ENCODE measurements at regions not wholly inside any gene's neighbourhood (a gene's known extent, or its start where the extent isn't known, plus 50 kb on each side); places are given as distances from the start of the nearest gene placed in this dataset.
"Not testable (repeated sequence)": the region's sequence is repeated elsewhere in the genome, so short reads cannot be mapped to it uniquely, and the experiment has no call there.

GRCh38 chr3:72659596-72659995 lies 188.6 kb downstream of the SHQ1 start:
- no peak for FAIRE-seq

GRCh38 chr3:72659188-72659587 lies 189.1 kb downstream of the SHQ1 start:
- FAIRE-seq, result no peak

GRCh38 chr3:72658466-72659100 lies 189.7 kb downstream of the SHQ1 start:
- FAIRE-seq, result no peak

GRCh38 chr3:72657666-72658065 lies 190.6 kb downstream of the SHQ1 start:
- no peak for FAIRE-seq

- FAIRE-seq, result no peak
These were observed 192.5 kb downstream of the SHQ1 start for GRCh38 chr3:72655723-72656122.

GRCh38 chr3:72655131-72655551 lies 193.1 kb downstream of the SHQ1 start:
- FAIRE-seq, result no peak

- no peak for FAIRE-seq
These were observed 195.8 kb downstream of the SHQ1 start for GRCh38 chr3:72652395-72652794.

- no peak for FAIRE-seq
These were observed 196.7 kb downstream of the SHQ1 start for GRCh38 chr3:72651498-72651897.

- FAIRE-seq, result no peak
These were observed 202.0 kb downstream of the SHQ1 start for GRCh38 chr3:72646263-72646662.

- not testable (repeated sequence) for FAIRE-seq
These were observed 204.6 kb downstream of the SHQ1 start for GRCh38 chr3:72643635-72644034.

GRCh38 chr3:72641684-72642083 lies 206.6 kb downstream of the SHQ1 start:
- no peak for FAIRE-seq

GRCh38 chr3:72641072-72641471 lies 207.2 kb downstream of the SHQ1 start:
- no peak for FAIRE-seq

GRCh38 chr3:72636969-72637597 lies 211.2 kb downstream of the SHQ1 start:
- no peak for FAIRE-seq

- FAIRE-seq, result no peak
These were observed 212.7 kb downstream of the SHQ1 start for GRCh38 chr3:72635551-72635950.

- no peak for FAIRE-seq
These were observed 214.1 kb downstream of the SHQ1 start for GRCh38 chr3:72634128-72634527.

- no peak for FAIRE-seq
These were observed 214.7 kb downstream of the SHQ1 start for GRCh38 chr3:72633534-72633933.

GRCh38 chr3:72633121-72633520 lies 215.1 kb downstream of the SHQ1 start:
- no peak for FAIRE-seq

- FAIRE-seq, result no peak
These were observed 216.1 kb downstream of the SHQ1 start for GRCh38 chr3:72632129-72632528.

- no peak for FAIRE-seq
These were observed 217.3 kb downstream of the SHQ1 start for GRCh38 chr3:72630969-72631344.

GRCh38 chr3:72630327-72630968 lies 217.8 kb downstream of the SHQ1 start:
- no peak for FAIRE-seq

GRCh38 chr3:72629191-72629631 lies 219.0 kb downstream of the SHQ1 start:
- no peak for FAIRE-seq

GRCh38 chr3:72628065-72628464 lies 220.2 kb downstream of the SHQ1 start:
- no peak for FAIRE-seq

GRCh38 chr3:72627271-72627670 lies 221.0 kb downstream of the SHQ1 start:
- no peak for FAIRE-seq

- FAIRE-seq, result no peak
These were observed 222.5 kb downstream of the SHQ1 start for GRCh38 chr3:72625602-72626337.
